ENCODE measurements at regions not wholly inside any gene's neighbourhood (a gene's known extent, or its start where the extent isn't known, plus 50 kb on each side); places are given as distances from the start of the nearest gene placed in this dataset.

DNA sequence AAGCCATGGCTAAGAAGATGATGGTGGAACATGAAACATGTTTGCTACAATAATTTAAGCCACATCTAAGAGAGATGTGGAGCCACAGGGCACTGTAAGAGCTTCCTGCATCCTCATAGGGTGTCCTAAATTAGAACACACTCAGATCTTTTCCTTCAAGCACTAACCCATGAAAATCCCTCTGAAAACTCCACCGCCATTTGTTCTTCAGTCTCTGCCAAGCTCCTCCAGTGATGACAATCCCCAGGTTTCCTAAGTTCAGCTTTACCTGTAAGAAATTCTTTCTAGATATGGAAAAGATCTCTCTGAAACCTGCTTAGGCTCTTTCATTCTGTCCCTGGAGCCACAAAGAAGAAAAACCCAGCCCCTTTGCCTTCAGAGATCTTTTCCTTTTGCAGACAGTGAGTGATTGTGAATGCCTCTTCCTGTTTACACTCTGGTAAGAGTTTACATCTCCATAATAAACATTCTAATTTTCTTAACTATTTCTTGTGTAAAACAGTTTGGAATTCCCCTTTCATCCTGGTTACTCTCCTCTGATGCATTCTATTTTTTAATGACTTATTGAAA lies 907.2 kb downstream of the VRK1 start:
- Histone ChIP-seq H3K27ac (ENCODE audit: low read depth, low read length) (no peak overlapping the region), H3K27me3 (ENCODE audit: control insufficient read depth in 3 of 3, insufficient read depth in 3 of 3, low read length in 3 of 3) (no peaks in the 10 kb centered on the region), H3K36me3 (ENCODE audit: control insufficient read depth in 3 of 3, insufficient read depth in 3 of 3, low read length in 3 of 3) (no peaks in the 10 kb centered on the region), H3K4me3 (ENCODE audit: low read length in 3 of 3) (no peak overlapping the region), H3K9ac (ENCODE audit: low read depth in 1 of 3, low read length in 3 of 3) (no peak overlapping the region), H3K9me3 (ENCODE audit: control insufficient read depth in 3 of 3, low read length in 3 of 3) (peaks cover 0 to 4% (median 0%) of the 10 kb centered on the region in 3 donors), H3K4me1 (ENCODE audit: control insufficient read depth in 3 of 3, insufficient read depth in 3 of 3, low read length in 3 of 3) (no peaks in the 10 kb centered on the region)

DNA sequence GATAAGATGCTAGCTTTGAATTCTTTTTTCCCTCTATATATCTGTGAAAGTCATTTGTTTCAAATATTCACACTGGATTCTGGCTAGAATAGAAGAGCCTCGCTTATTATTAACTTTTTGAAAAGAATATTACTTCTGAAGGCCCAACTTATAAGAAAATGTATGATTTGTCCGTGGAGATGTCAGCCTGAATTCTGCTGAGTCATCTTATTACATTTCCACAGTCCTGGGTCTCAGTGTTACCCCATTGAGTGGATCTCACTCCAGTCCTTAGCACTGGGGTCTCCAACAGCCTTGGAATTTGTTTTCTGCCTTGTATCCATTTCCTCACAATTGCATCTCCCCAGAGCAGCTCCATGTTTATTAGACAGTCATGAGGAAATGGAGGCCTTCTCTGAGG lies 907.9 kb downstream of the VRK1 start:
- no peaks in the 10 kb centered on the region for H3K4me1 ChIP-seq (ENCODE audit: control insufficient read depth in 3 of 3, insufficient read depth in 3 of 3, low read length in 3 of 3)
- no peaks in the 10 kb centered on the region for H3K36me3 ChIP-seq (ENCODE audit: control insufficient read depth in 3 of 3, insufficient read depth in 3 of 3, low read length in 3 of 3)
- H3K9ac ChIP-seq (ENCODE audit: low read depth in 1 of 3, low read length in 3 of 3), result no peak overlapping the region
- H3K27ac ChIP-seq (ENCODE audit: low read depth, low read length), result no peak overlapping the region
- H3K9me3 ChIP-seq (ENCODE audit: control insufficient read depth in 3 of 3, low read length in 3 of 3), result no peaks in the 10 kb centered on the region
- no peaks in the 10 kb centered on the region for H3K27me3 ChIP-seq (ENCODE audit: control insufficient read depth in 3 of 3, insufficient read depth in 3 of 3, low read length in 3 of 3)
- H3K4me3 ChIP-seq (ENCODE audit: low read length in 3 of 3), result no peak overlapping the region

DNA sequence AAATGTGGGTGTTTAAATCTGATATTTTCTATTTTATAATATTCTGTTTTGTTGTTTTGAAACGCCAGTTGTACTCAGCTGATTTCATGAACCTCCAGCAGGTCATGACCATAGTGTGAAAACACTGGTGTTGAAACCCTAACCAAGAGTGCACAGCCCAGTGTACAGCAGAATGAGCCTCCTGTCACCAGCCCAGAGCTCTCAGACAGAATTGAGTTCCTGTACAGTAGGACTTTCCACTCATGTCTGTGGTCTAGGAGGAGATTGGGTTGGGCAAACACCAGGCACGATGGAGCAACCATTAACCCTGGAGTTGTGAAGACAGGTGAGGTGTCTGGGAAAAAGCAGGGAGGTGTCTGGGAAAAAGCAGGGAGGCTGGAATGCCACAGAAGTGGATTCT lies 908.8 kb downstream of the VRK1 start:
- Histone ChIP-seq H3K27ac (ENCODE audit: low read depth, low read length) (no peak overlapping the region), H3K4me1 (ENCODE audit: control insufficient read depth in 3 of 3, insufficient read depth in 3 of 3, low read length in 3 of 3) (no peaks in the 10 kb centered on the region), H3K9ac (ENCODE audit: low read depth in 1 of 3, low read length in 3 of 3) (no peak overlapping the region), H3K27me3 (ENCODE audit: control insufficient read depth in 3 of 3, insufficient read depth in 3 of 3, low read length in 3 of 3) (no peaks in the 10 kb centered on the region), H3K36me3 (ENCODE audit: control insufficient read depth in 3 of 3, insufficient read depth in 3 of 3, low read length in 3 of 3) (no peaks in the 10 kb centered on the region), H3K9me3 (ENCODE audit: control insufficient read depth in 3 of 3, low read length in 3 of 3) (no peaks in the 10 kb centered on the region), H3K4me3 (ENCODE audit: low read length in 3 of 3) (no peak overlapping the region)

DNA sequence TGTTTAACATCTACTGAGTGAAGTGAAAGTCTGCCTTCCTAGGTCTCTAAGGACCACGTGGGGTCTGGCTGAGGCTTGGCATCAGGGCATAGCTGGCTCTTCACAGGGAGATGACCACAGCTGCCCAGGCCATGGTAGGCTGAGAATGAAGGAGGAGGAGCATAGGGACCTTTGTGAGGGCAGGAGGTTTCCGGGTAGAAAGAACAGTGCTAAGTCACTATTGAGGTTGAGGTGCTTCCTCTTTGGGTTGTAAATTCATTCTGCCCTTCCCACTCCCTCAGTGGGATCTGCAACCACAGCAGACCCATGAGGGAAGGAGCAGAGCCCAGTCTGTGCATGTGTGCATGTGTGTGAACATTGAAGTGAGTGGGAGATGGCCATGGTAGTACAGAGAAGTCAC lies 909.6 kb downstream of the VRK1 start:
- no peak overlapping the region for H3K27ac ChIP-seq (ENCODE audit: low read depth, low read length)
- H3K9ac ChIP-seq (ENCODE audit: low read depth in 1 of 3, low read length in 3 of 3), result no peak overlapping the region
- H3K27me3 ChIP-seq (ENCODE audit: control insufficient read depth in 3 of 3, insufficient read depth in 3 of 3, low read length in 3 of 3), result no peaks in the 10 kb centered on the region
- H3K9me3 ChIP-seq (ENCODE audit: control insufficient read depth in 3 of 3, low read length in 3 of 3), result no peaks in the 10 kb centered on the region
- no peak overlapping the region for H3K4me3 ChIP-seq (ENCODE audit: low read length in 3 of 3)
- H3K36me3 ChIP-seq (ENCODE audit: control insufficient read depth in 3 of 3, insufficient read depth in 3 of 3, low read length in 3 of 3), result no peaks in the 10 kb centered on the region
- no peaks in the 10 kb centered on the region for H3K4me1 ChIP-seq (ENCODE audit: control insufficient read depth in 3 of 3, insufficient read depth in 3 of 3, low read length in 3 of 3)

DNA sequence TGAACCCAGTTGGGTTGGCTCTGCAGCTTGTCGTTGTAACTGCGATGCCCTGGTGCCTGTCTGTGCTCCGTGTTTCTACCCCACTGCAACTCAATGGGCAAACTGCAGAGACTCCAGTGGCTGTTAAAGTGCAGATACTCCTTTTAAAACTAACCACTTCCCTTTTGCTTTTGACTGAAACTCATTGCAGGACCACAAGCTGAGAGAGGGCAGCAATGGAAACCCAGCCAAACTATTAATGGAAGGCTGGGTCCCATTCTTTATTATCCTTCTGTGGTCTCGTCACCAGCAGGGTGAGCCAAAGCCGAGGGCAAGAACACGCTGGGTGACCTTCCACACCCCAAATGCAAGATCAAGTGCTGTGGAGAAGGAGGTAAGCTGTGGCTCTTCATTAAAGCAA lies 910.4 kb downstream of the VRK1 start:
- Histone ChIP-seq H3K36me3 (ENCODE audit: control insufficient read depth in 3 of 3, insufficient read depth in 3 of 3, low read length in 3 of 3) (no peaks in the 10 kb centered on the region), H3K27ac (ENCODE audit: low read depth, low read length) (no peak overlapping the region), H3K9me3 (ENCODE audit: control insufficient read depth in 3 of 3, low read length in 3 of 3) (no peaks in the 10 kb centered on the region), H3K4me3 (ENCODE audit: low read length in 3 of 3) (no peak overlapping the region), H3K9ac (ENCODE audit: low read depth in 1 of 3, low read length in 3 of 3) (no peak overlapping the region), H3K4me1 (ENCODE audit: control insufficient read depth in 3 of 3, insufficient read depth in 3 of 3, low read length in 3 of 3) (no peaks in the 10 kb centered on the region), H3K27me3 (ENCODE audit: control insufficient read depth in 3 of 3, insufficient read depth in 3 of 3, low read length in 3 of 3) (no peaks in the 10 kb centered on the region)

DNA sequence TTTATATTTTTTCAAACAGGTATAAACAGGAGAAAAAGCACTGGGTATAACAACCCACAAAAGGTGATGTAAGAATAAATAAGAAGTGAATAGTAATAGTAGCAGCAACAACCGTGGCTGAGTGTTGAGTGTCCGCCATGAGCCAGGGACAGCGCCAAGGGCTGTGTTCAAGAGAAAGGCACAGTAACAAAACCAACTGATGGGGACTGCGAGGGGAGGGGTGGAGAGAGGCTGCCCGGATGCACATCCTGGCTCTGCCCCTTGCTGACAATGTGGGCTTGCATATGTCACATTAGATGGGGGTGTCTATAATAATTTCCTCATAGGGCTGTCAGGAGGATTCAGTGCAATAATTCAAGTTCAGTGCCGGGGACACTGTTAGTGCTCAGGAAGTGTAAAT lies 912.4 kb downstream of the VRK1 start:
- no peaks in the 10 kb centered on the region for H3K9me3 ChIP-seq (ENCODE audit: control insufficient read depth in 3 of 3, low read length in 3 of 3)
- no peak overlapping the region for H3K9ac ChIP-seq (ENCODE audit: low read depth in 1 of 3, low read length in 3 of 3)
- H3K27ac ChIP-seq (ENCODE audit: low read depth, low read length), result no peak overlapping the region
- H3K27me3 ChIP-seq (ENCODE audit: control insufficient read depth in 3 of 3, insufficient read depth in 3 of 3, low read length in 3 of 3), result no peaks in the 10 kb centered on the region
- H3K4me3 ChIP-seq (ENCODE audit: low read length in 3 of 3), result no peak overlapping the region
- no peaks in the 10 kb centered on the region for H3K4me1 ChIP-seq (ENCODE audit: control insufficient read depth in 3 of 3, insufficient read depth in 3 of 3, low read length in 3 of 3)
- H3K36me3 ChIP-seq (ENCODE audit: control insufficient read depth in 3 of 3, insufficient read depth in 3 of 3, low read length in 3 of 3), result no peaks in the 10 kb centered on the region

DNA sequence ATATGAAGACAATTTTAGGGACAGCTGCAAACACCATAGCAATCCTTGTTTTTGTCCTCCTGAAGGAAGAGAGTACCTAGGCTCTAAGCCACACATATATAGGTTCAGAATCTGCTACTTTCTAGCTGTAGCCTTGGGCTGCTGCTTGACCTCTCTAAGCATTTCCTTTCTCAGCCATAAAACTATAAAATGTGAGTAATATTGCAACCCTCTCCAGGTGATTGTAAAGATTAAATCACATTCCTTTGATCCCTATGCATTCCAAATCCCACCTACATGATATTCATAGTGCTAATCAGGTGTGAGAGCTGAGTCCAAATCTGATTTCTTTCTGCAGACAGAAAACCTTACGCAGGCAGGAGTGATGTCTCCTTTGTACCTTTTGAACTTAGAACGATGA lies 913.5 kb downstream of the VRK1 start:
- H3K4me3 ChIP-seq (ENCODE audit: low read length in 3 of 3), result no peak overlapping the region
- H3K36me3 ChIP-seq (ENCODE audit: control insufficient read depth in 3 of 3, insufficient read depth in 3 of 3, low read length in 3 of 3), result no peaks in the 10 kb centered on the region
- H3K9me3 ChIP-seq (ENCODE audit: control insufficient read depth in 3 of 3, low read length in 3 of 3), result peaks cover 0 to 2% (median 0%) of the 10 kb centered on the region in 3 donors
- no peaks in the 10 kb centered on the region for H3K4me1 ChIP-seq (ENCODE audit: control insufficient read depth in 3 of 3, insufficient read depth in 3 of 3, low read length in 3 of 3)
- H3K27me3 ChIP-seq (ENCODE audit: control insufficient read depth in 3 of 3, insufficient read depth in 3 of 3, low read length in 3 of 3), result no peaks in the 10 kb centered on the region
- no peak overlapping the region for H3K27ac ChIP-seq (ENCODE audit: low read depth, low read length)
- no peak overlapping the region for H3K9ac ChIP-seq (ENCODE audit: low read depth in 1 of 3, low read length in 3 of 3)

DNA sequence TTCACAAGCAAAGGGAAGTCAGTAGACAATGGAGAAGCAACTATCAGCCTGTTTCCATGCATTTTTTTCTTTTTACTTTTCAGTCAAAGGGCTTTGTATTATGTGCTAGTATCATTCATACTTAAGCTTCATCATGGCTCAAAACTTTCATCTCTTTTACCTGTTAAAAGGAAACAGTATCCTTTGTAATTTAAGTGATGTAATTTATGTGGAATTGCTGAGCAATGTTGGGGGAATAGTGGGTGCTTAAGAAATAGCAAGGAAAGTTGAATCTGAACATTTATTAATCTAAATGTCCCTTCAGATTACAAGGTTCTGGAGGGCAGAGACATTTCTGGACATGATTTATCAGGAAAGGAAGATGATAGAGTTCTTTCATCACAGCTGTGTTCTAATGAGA lies 915.3 kb downstream of the VRK1 start:
- H3K9me3 ChIP-seq (ENCODE audit: control insufficient read depth in 3 of 3, low read length in 3 of 3), result peaks cover 0 to 2% (median 0%) of the 10 kb centered on the region in 3 donors
- no peaks in the 10 kb centered on the region for H3K27me3 ChIP-seq (ENCODE audit: control insufficient read depth in 3 of 3, insufficient read depth in 3 of 3, low read length in 3 of 3)
- no peak overlapping the region for H3K9ac ChIP-seq (ENCODE audit: low read depth in 1 of 3, low read length in 3 of 3)
- H3K4me3 ChIP-seq (ENCODE audit: low read length in 3 of 3), result no peak overlapping the region
- no peaks in the 10 kb centered on the region for H3K4me1 ChIP-seq (ENCODE audit: control insufficient read depth in 3 of 3, insufficient read depth in 3 of 3, low read length in 3 of 3)
- H3K36me3 ChIP-seq (ENCODE audit: control insufficient read depth in 3 of 3, insufficient read depth in 3 of 3, low read length in 3 of 3), result no peaks in the 10 kb centered on the region
- no peak overlapping the region for H3K27ac ChIP-seq (ENCODE audit: low read depth, low read length)

DNA sequence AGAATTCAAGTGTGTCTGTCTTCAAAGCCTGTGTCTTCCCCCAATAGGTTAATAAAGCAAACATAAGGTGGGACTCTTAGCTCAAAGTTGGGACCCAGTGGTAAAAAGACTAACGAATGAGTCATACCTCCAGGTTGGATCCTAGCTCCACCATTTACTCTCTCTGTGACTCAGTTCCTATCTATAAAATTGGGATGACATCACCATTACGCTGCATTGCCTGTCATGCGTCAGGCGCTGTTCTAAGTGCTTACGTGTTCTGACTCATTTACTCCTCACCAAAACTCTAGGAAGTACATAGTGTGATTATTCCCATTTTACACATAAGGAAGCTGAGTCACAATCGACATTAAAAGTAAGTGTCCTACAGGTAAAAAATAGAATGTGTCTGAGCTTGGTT lies 915.8 kb downstream of the VRK1 start:
- H3K27me3 ChIP-seq (ENCODE audit: control insufficient read depth in 3 of 3, insufficient read depth in 3 of 3, low read length in 3 of 3), result no peaks in the 10 kb centered on the region

DNA sequence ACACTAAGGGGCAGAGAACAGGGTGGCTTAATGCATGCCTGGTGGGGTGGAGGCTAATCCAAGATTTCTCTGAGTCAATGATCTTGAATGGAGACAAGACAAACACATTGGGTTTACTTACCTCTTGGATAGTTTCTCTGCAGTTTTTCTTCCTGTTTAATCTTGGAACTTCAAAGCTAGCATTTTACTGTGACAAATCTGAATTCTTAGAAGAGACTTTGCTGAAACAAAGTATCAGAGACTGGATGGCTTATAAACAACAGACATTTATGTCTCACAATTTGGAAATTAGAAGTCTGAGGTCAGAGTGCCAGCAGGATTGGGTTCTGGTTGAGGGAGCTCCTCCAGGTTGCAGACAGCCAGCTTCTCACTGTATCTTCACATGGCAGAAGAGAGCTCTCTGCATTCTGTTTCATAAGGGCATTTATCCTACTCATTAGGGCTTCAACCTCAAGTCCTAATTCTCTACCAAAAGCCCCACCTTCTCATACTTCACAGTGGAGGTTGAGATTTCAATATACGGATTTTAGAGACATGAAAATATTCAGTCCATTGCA lies 921.8 kb downstream of the VRK1 start:
- H3K4me1 ChIP-seq (ENCODE audit: control insufficient read depth in 3 of 3, insufficient read depth in 3 of 3, low read length in 3 of 3), result no peaks in the 10 kb centered on the region

More for the DNA sequence above, 915.8 kb downstream of the VRK1 start:
- no peak overlapping the region for H3K4me3 ChIP-seq (ENCODE audit: low read length in 3 of 3)
- H3K9me3 ChIP-seq (ENCODE audit: control insufficient read depth in 3 of 3, low read length in 3 of 3), result peaks cover 0 to 2% (median 0%) of the 10 kb centered on the region in 3 donors
- H3K36me3 ChIP-seq (ENCODE audit: control insufficient read depth in 3 of 3, insufficient read depth in 3 of 3, low read length in 3 of 3), result no peaks in the 10 kb centered on the region
- H3K4me1 ChIP-seq (ENCODE audit: control insufficient read depth in 3 of 3, insufficient read depth in 3 of 3, low read length in 3 of 3), result no peaks in the 10 kb centered on the region
- no peak overlapping the region for H3K9ac ChIP-seq (ENCODE audit: low read depth in 1 of 3, low read length in 3 of 3)
- no peak overlapping the region for H3K27ac ChIP-seq (ENCODE audit: low read depth, low read length)

More for the DNA sequence above, 921.8 kb downstream of the VRK1 start:
- Histone ChIP-seq H3K27ac (ENCODE audit: low read depth, low read length) (no peak overlapping the region), H3K9ac (ENCODE audit: low read depth in 1 of 3, low read length in 3 of 3) (no peak overlapping the region), H3K9me3 (ENCODE audit: control insufficient read depth in 3 of 3, low read length in 3 of 3) (peaks cover 0 to 6% (median 2%) of the 10 kb centered on the region in 3 donors), H3K4me3 (ENCODE audit: low read length in 3 of 3) (no peak overlapping the region), H3K27me3 (ENCODE audit: control insufficient read depth in 3 of 3, insufficient read depth in 3 of 3, low read length in 3 of 3) (peaks cover 0 to 2% (median 0%) of the 10 kb centered on the region in 3 donors), H3K36me3 (ENCODE audit: control insufficient read depth in 3 of 3, insufficient read depth in 3 of 3, low read length in 3 of 3) (no peaks in the 10 kb centered on the region)

All from skeletal muscle tissue (tissue), 3 donors.